ENCODE measurements at regions not wholly inside any gene's neighbourhood (a gene's known extent, or its start where the extent isn't known, plus 50 kb on each side); places are given as distances from the start of the nearest gene placed in this dataset.
A peak's percentile ranks its signal among the peaks of the same experiment; 100 is the strongest.

DNA sequence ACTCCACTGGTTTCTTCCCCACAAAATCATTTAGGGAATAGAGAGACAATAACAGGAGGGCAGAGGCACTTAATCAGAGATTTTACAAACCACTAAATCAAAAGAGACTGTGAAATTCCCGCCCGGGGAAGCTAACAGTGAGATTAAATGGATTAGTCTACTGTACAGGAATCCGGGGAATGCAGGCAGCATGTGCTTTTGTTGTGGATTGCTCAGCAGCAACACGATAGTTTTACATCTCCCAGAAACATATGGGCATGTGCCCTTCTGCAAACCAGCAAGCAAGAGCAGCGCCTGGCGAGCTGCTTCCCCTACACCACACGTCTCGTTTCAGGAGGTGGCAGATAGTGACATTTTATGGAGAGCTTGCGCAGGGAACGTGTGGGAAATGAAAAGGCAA is 382.3 kb downstream of the CD83 start:
- ATAC-seq (peak; percentile 84), DNase-seq (ENCODE audit: low read depth, low spot score) (peak; percentile 18)
- no peaks in the 10 kb centered on the region for H3K36me3 ChIP-seq (ENCODE audit: control insufficient read depth in 1 of 2, insufficient read depth in 2 of 2, low read length in 2 of 2)
- H2AFZ ChIP-seq (ENCODE audit: low read depth, low read length, poor library complexity, severe bottlenecking) = peak overlapping the region; percentile 58
- H3K4me1 ChIP-seq (ENCODE audit: control insufficient read depth in 1 of 2, insufficient read depth in 2 of 2, low read length in 2 of 2) = peaks cover 9 to 28% of the 10 kb centered on the region in 2 experiments
- peak overlapping the region; percentile 58 for H3K4me2 ChIP-seq (ENCODE audit: low read length)
- no peak overlapping the region for H3K27ac ChIP-seq (ENCODE audit: low read depth, low read length)
- no peaks in the 10 kb centered on the region for H3K27me3 ChIP-seq (ENCODE audit: insufficient read depth, low read length)
- TF ChIP-seq SRF (IDR thresholded peaks at IDR 0.05; ENCODE audit: low read depth) (no peak), YY1 (IDR thresholded peaks at IDR 0.05; ENCODE audit: extremely low read depth, insufficient replicate concordance, low read depth, low read length) (no peak), FOSL1 (IDR thresholded peaks at IDR 0.05; ENCODE audit: low read depth) (no peak), SP1 (IDR thresholded peaks at IDR 0.05; ENCODE audit: low read depth) (no peak), ELF1 (IDR thresholded peaks at IDR 0.05; ENCODE audit: borderline replicate concordance, low read depth) (no peak), JUND (IDR thresholded peaks at IDR 0.05) (0 out of 2 replicates have a peak, but pooled peaks have one; percentile 12), EGR1 (IDR thresholded peaks at IDR 0.05; ENCODE audit: low read depth) (no peak), SIN3A (IDR thresholded peaks at IDR 0.05; ENCODE audit: low read depth) (no peak), ZFX (IDR thresholded peaks at IDR 0.05) (no peak)
- TF ChIP-seq, protein P1, sequence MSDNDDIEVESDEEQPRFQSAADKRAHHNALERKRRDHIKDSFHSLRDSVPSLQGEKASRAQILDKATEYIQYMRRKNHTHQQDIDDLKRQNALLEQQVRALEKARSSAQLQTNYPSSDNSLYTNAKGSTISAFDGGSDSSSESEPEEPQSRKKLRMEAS (IDR thresholded peaks at IDR 0.05) = peak; percentile 77
- no peaks in the 10 kb centered on the region for H3K9me3 ChIP-seq (ENCODE audit: control insufficient read depth in 1 of 2, insufficient read depth in 1 of 2, low read depth in 1 of 2, low read length in 2 of 2)
- intact Hi-C loops (cut with micrococcal nuclease) = no loop called here
- H3K4me3 ChIP-seq (replicated peaks in 1 of 2; ENCODE audit: low read depth in 1 of 2, low read length in 2 of 2) = no peak overlapping the region
- H3K79me2 ChIP-seq (ENCODE audit: insufficient read depth, low read length) = no peaks in the 10 kb centered on the region
- RAD21 ChIA-PET (ENCODE audit: low non-redundant PET in 1 of 2, low total read pairs in 2 of 2, uncharacterized antibody in 2 of 2, unreplicated experiment in 2 of 2) = no interaction called here
- POLR2A ChIA-PET = no interaction called here
- no peaks in the 10 kb centered on the region for H4K20me1 ChIP-seq (ENCODE audit: insufficient read depth)
- CTCF ChIA-PET = interaction anchor here (0.6 to 1.1 kb wide), 2 partner anchors 10 to 252 kb away, joined by 3 read pairs; no protein-coding TSS in a partner anchor
- H3K9ac ChIP-seq (ENCODE audit: low read length) = no peak overlapping the region
- BruUV-seq (replicated peaks) = no TSS peak
- no peaks in the 10 kb centered on the region for H3K9me2 ChIP-seq (ENCODE audit: insufficient read depth)

DNA sequence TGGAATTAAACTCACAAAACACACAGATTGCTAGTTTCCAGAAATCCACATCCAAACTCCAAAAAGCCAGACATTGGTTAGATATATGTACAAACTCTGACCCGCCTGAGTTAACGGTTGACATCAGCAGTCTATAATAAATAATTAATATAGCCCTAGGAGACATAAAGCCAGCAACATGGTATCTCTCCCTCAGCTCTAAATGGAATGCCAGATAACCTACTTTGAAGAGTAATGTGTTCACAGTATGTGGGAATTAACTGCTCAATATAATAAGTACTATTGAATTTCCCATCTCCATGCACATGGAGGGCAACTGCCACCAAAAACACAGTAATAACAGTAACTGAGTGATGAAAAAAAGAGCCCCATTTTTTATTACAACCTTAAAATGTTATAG is 383.2 kb downstream of the CD83 start:
- Histone ChIP-seq H3K9me2 (ENCODE audit: insufficient read depth) (no peaks in the 10 kb centered on the region), H3K9ac (ENCODE audit: low read length) (no peak overlapping the region), H3K36me3 (ENCODE audit: control insufficient read depth in 1 of 2, insufficient read depth in 2 of 2, low read length in 2 of 2) (no peaks in the 10 kb centered on the region), H3K79me2 (ENCODE audit: insufficient read depth, low read length) (no peaks in the 10 kb centered on the region), H3K27me3 (ENCODE audit: insufficient read depth, low read length) (no peaks in the 10 kb centered on the region), H4K20me1 (ENCODE audit: insufficient read depth) (no peaks in the 10 kb centered on the region), H2AFZ (ENCODE audit: low read depth, low read length, poor library complexity, severe bottlenecking) (no peak overlapping the region), H3K4me1 (ENCODE audit: control insufficient read depth in 1 of 2, insufficient read depth in 2 of 2, low read length in 2 of 2) (peaks cover 9 to 28% of the 10 kb centered on the region in 2 experiments), H3K9me3 (ENCODE audit: control insufficient read depth in 1 of 2, insufficient read depth in 1 of 2, low read depth in 1 of 2, low read length in 2 of 2) (no peaks in the 10 kb centered on the region), H3K4me2 (ENCODE audit: low read length) (no peak overlapping the region), H3K4me3 (replicated peaks in 1 of 2; ENCODE audit: low read depth in 1 of 2, low read length in 2 of 2) (no peak overlapping the region), H3K27ac (ENCODE audit: low read depth, low read length) (no peak overlapping the region)
- BruUV-seq (replicated peaks) = no TSS peak
- TF ChIP-seq POLR2A (IDR thresholded peaks at IDR 0.05; ENCODE audit: borderline replicate concordance, extremely low read depth, insufficient read depth, insufficient read length) (no peak), SP1 (IDR thresholded peaks at IDR 0.05; ENCODE audit: low read depth) (no peak), POLR2AphosphoS5 (IDR thresholded peaks at IDR 0.05; ENCODE audit: low read depth, low read length) (no peak), ELF1 (IDR thresholded peaks at IDR 0.05; ENCODE audit: borderline replicate concordance, low read depth) (no peak), ZFX (IDR thresholded peaks at IDR 0.05) (no peak), SIN3A (IDR thresholded peaks at IDR 0.05; ENCODE audit: low read depth) (no peak)
- no peak for DNase-seq (ENCODE audit: low read depth, low spot score)
- intact Hi-C loops (cut with micrococcal nuclease) = no loop called here
- no peak for ATAC-seq
- CTCF ChIA-PET = interaction anchor here (1.1 kb wide), 1 partner anchor 9 kb away, joined by 3 read pairs; no protein-coding TSS in a partner anchor
- RAD21 ChIA-PET (ENCODE audit: low non-redundant PET in 1 of 2, low total read pairs in 2 of 2, uncharacterized antibody in 2 of 2, unreplicated experiment in 2 of 2) = no interaction called here
- POLR2A ChIA-PET = no interaction called here

All from HCT116 (cell line).